Stimulated activated CD4-positive, alpha-beta T cell treated with anti-CD3 and anti-CD28 coated beads, TNF-alpha, amount 100 ng/mL, for 1 hour (primary cell): ENCODE measurements at regions not wholly inside any gene's neighbourhood (a gene's known extent, or its start where the extent isn't known, plus 50 kb on each side); places are given as distances from the start of the nearest gene placed in this dataset.
"Not testable (repeated sequence)": the region's sequence is repeated elsewhere in the genome, so short reads cannot be mapped to it uniquely, and the experiment has no call there.

Source experiments
- DNase-seq, 3 donors: peaks; one replicate each; pipeline ENCODE4 v3.0.0-alpha.2; 2020; ENCODE audit warnings: low read depth in 3 of 3, low spot score in 1 of 3

DNA sequence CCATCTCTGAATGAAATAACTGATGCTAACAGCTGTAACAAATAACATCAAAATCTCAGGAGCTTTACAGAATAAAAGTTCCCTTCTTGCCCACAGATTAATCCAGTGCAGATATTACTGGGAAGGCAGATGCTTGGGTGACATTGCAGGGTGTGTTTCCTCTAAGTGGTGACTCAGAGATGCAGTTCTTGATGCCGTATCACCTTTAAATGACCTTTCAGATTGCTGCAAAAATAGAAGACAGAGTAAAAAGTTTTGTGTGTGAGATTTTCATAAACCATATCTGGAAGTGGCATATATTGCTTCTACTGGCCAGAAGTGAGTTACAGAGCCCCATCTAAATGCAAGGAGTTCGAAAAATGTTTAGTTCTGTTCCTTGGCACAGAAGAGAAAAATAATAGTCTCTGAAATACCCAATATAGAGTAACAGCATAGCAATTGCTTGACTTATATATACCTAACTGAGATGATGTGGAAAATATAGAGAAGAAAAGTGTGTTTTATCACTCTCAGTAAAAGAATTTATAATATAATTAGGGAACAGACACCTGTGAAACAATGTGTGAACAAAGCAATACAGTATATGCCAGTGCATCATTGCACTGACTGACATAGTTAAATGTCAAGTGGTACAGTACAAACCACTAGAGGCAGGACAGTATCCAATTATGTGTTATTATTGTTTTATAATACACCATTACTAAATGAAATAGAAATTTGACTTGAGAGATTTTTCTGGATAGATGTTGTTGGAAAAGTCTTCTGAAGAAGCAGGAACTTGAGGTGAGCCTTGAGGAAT lies 430.7 kb upstream of the CBLB start:
- DNase-seq: no peak

DNA sequence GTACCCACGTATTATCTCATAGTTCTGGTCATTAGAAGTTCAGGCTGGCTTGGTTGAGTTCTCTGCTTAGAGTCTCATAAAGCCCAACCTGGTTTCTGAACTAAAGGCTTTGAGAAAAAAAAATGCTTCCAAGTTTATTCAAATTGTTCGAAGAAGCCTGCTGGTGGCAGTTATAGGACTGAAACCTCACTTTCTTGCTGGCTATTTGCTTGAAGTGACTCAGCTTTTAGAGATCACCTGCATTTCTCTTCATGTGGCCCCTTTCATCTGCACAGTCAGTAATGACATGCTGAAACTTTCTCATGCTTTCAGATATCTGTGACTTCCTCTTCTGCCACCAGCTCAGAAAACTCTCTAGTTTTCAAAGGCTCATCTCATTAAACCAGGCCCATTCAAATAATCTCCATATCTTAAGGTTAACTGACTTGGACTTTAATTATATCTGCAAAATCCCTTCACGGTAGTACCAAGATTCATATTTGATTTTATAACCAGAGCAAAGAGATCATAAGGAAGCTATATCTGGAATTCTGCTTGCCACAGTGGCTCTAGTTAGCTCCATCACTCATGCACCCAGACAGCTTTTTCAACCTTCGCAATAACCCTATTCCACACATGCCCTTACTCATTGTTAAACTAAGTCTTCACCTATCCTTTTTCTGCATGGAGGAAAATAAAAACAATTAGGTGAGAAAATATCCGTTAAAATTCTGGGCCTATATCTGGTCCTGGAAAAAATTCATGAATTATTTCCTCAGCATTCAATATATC lies 433.8 kb upstream of the CBLB start:
- no peak for DNase-seq

DNA sequence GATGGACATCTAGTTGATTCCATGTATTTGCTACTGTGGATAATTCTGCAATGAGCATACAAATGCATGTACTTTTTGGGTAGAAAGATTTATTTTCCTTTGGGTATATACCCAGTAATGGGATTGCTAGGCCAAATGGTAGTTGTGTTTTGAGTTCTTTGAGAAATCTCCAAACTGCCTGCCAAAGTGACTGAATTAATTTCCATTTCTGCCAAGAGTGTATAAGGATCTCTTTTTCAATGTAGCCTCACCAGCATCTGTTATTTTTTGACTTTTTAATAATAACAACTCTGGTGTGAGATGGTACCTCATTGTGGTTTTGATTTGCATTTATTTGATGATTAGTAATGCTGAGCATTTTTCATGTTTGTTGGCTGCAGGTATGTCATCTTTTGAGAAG lies 435.0 kb upstream of the CBLB start:
- DNase-seq: no peak

DNA sequence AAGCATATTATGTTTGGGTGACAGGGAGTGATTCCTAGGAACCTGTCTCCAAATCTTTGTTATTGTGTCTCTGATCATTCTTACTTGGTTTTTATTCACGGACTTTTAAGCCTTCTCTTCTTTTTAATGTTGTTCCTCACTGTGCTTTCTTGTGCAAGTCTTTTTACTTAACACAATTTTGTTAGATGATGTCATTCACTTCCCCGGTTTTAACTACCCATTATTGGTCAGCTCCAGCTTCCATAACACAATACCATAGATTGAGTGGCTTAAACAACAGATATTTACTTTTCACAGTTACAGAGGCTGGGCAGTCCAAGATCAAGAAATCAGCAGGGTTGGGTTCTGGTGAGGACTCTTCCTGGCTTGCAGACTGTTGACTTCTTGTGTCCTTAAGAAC lies 436.3 kb upstream of the CBLB start:
- DNase-seq: no peak

DNA sequence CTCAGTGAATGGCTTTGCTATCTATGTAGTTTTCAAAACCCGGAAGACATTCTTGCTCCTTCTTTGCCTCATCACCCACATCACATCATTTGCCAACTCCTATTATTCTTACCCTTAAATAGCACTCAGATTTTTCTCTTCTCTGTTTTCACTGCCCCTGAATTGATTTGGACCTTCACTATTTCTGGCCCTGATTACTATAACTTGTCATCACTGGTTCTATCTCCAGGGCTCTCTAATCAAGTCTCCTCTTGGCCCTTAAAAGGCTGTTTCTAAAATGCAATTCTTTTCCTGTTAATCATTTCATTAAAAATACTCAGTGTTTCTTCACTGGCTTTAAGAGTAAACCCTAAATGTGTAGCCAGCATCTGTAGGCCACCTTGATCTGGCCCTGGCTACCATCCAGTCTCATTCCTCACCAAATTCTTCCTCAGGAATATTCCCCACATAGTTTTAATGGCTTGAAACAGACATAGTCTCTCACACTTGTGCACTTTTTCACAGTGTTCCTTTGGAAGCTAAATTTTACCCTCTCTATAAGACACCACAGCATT lies 437.1 kb upstream of the CBLB start:
- DNase-seq: no peak

DNA sequence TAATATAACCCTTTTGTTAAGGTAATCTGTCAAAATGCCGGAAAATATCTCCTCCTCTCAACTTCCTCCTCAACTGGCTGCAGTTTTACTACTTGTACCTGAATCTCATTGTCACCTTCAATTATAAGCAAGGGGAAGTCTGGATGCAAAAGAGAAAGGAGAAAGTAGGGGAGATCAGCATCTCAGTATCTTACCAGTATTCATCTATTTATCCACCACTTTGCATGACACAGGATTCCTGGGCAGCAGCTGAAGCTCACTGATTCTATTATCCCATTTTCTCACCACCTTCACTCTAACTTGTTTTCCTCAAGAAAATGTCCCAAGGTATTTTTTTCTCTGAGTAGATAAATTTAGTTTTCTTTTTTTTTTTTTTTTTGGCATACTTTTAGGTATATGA lies 440.5 kb upstream of the CBLB start:
- DNase-seq: no peak

DNA sequence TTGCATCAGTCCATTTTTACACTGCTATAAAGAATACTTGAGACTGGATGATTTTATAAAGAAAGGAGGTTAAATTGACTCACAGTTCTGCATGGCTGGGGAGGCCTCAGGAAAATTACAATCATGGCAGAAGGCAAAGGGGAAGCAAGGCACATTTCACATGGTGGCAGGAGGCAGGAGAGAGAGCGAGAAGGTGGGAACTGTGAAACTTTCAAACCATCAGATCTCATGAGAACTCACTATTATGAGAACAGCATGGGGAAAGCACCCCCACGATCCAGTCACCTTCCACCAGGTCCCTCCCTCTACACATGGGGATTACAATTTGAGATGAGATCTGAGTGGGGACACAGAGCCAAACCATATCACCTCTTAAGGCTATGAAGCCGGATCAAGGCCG lies 441.0 kb upstream of the CBLB start:
- DNase-seq: not testable (repeated sequence)

DNA sequence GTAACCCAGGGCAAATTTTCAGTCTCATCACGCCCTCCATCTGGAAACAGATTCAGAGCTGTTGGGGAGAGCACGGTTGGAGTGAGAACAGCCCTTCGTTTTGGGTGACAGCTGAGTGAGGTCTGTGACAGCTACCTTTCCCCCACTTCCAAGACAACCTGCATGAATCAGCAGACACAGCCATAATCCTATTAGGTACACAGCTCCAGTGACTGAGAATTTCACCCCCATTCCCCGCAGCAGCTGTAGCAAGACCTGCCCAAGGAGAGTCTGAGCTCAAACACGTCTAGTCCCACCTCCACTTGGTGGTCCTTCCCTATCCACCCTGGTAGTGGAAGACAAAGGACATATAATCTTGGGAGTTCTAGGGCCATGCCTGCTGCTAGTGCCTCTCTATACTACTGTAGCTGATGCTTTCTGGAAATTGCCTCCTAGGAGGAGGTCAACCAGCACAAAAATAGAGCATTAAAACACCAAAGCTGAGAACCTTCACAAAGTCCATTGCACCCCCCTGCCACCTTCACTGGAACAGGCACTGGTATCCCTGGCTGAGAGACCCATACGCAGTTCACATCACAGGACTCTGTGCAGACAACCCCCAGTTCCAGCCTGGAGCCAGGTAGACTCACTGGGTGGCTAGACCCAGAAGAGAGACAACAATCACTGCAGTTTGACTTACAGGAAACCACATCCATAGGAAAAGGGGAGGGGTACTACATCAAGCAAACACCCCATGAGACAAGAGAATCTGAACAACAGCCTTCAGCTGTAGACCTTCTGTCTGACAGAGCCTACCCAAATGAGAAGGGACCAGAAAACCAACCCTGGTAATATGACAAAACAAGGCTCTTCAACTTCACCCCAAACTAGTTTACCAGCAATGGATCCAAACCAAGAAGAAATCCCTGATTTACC lies 448.6 kb upstream of the CBLB start:
- no peak for DNase-seq

DNA sequence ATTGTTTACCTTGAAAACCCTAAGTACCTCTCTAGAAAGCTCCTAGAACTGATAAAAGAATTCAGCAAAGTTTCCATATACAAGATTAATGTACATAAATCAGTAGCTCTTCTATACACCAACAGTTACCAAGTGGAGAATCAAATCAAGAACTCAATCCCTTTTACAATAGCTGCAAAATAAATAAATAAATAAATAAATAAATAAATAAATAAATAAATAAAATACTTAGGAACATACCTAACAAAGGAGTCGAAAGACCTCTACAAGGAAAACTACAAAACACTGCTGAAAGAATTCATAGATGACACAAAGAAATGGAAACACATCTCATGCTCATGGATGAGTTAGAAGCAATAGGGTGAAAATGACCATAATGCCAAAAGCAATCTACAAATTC lies 452.6 kb upstream of the CBLB start:
- DNase-seq: not testable (repeated sequence)

DNA sequence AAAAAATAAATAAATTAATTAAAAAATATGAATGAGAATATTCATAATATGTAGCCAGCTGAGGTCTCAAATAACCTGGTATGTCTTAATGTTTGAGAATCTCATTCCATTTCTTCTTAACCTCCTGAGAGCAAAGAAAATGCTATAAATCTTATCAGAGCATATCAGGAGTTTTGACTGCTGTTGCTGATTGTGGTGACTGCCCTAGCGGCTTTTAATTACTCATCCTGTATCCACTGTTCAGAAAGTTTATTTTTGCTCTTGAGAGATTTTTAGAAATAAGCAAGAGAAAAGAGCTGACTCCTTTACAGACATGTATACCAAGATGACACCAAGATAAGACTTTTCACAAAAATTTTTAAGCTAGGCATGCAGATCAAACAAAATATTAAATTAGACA lies 454.8 kb upstream of the CBLB start:
- DNase-seq: no peak

DNA sequence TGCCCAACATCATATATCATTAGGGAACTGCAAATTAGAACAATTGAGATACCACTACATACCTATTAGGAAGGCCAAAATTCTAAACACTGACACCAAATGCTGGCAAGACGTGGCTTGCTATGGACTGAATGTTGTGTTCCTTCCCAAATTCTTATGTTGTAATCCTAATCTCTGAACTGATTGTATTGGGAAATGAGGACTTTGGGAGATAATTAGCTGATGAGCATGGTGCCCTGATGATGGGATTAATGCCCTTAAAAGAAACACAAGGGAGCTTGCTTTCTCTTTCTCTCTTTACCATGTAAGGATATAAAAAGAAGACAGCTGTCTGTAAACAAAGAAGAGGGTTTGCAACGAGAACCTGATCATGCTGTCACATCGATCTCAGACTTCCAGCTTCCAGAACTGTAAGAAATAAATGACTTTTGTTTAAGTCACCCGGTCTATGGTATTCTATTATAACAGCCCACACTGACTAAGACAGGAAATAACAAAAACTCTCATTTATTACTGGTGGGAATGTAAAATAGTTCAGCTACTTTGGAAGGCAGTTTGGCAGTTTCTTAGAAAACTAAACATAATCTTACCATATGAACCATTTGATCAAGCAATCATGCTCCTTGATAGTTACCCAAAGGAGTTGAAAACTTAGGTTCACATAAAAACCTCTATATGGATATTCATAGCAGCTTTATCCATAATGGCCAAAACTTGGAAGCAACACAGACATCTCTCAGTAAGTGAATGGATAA lies 458.3 kb upstream of the CBLB start:
- no peak for DNase-seq

DNA sequence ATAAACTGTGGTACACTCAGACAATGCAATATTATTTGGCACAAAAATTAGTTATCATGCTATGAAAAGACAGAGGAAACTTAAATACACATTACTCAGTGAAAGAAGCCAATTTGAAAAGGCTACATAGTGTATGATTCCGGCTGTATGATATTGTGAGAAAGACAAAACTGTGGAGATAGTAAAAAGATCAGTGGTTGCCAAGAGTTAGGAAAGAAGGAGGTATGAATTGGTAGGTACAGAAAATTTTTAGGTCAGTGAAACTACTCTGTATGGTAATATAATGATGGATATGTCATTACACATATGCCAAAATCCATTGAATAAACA lies 458.8 kb upstream of the CBLB start:
- no peak for DNase-seq

DNA sequence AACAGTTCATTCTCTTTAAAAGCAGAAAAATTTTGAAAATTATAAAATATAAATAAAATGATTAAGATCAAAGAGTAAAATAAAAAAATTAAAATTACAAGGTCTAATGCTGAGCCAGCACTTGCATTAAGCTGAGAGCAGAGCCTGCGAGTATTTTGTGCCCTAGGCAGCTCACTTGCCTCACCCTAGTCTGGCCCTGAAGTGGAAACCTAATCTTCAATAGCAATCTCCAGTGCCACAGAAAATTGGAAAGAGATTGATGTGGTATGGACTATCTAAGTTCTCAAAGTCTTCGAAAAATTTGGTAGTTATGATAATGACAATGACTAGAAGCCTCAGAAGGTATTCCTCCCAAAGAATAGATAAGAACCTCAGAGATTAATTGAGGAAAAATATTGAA lies 459.4 kb upstream of the CBLB start:
- DNase-seq: no peak

DNA sequence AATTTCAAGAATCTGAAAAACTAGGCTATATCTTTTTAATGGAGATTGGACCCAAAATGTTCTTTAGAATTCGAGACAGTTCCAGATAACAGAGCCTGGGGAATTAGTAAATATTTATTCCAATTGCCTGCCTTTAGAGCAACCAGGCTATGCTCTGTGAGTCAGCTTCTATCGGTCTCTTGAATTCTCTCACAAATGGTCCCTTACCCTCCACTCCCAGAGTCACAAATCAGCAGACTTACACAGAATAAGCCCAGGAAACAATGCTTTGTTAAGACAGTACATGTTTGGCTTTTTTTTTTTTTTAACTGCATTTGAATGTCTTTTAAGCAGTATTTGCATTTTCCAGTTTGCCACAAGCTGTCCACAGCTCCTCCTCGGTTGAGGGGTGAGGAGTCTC lies 460.7 kb upstream of the CBLB start:
- no peak for DNase-seq

DNA sequence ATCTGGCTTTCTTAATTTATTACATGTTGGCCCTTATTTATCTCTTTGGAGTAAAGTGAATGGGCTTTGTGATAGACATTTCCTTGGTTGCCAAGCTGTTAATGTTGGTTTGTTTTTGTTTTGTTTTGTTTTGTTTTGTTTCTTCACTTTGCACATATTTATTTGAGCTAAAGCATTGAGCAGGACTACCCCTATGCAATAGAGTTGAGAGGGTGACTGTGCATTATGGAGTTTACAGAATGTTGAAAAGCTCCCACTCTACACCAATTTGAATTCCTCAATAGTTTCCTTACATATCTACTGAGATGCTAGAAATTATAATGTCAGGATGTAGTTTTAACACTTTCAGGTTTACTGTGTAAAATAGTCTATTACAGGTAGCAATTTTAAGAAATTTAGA lies 462.8 kb upstream of the CBLB start:
- no peak for DNase-seq

DNA sequence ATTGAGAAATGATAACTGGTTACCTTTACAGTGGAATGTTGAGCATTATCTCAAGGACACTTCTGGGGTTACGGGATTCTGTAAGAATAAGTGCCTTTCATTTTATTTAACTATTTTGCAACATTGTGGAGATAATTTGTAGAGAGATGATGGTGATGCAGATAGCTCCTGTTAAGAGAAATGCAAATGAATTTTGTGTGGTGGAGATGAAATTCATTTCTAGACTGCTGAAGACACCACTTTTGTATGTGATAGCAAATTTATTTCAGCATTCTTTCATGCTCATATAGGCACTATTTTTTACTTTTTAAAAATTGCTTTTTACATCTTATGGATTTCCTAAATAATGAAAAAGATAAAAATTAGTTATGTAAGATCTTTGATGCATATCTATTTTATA lies 463.3 kb upstream of the CBLB start:
- no peak for DNase-seq

DNA sequence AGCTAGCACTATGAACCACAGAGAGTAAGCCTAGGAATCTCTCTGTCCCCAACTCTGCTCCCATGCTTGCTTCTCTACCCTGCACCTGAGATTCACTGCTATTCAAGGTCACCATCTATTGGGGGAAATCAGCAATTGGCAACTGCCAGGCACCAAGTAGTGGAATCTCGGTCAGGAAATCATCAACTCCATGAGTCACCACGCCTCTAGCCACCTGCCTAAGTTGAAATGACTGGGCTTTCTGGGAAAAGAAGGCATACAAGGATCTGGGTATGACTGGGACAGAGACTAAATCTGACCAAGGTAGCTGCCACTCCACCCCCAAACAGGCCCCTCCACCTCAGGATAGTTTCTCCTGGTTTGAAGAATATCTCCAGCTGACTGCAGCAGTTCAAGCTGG lies 464.1 kb upstream of the CBLB start:
- no peak for DNase-seq

DNA sequence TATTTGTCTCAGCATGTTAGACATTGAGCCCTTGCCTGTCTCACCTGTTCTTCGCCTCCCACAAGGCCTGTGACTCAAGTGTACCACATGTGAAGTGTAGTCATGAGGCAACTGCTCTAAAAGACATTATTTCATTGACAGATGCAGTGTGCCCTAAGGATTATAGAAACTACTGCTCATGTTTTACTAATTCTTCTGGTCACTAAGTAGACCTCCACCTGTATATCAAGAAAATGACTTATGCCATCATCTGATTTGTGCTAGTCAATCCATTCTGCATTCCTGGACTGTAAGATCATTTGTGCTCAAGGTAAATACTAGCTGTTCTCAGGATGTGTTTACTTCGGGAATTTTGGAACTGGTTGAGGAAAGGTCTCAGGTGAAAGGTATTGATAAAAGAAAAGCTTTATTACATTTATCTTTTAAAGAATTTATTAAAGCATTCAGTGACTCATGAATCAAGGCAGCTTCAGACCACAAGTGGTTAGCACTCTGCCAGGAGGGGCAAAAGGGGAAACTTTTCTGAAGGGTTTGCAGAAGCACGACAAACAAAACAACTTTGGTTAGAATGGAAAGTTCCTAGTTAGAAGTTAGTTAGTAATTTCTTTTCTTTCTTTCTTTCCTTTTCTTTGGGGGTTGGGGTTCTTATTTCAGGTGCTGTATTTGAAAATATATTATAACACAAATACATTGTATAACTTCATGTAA lies 465.3 kb upstream of the CBLB start:
- DNase-seq: peak in 1 of 3 donors; percentile 5

DNA sequence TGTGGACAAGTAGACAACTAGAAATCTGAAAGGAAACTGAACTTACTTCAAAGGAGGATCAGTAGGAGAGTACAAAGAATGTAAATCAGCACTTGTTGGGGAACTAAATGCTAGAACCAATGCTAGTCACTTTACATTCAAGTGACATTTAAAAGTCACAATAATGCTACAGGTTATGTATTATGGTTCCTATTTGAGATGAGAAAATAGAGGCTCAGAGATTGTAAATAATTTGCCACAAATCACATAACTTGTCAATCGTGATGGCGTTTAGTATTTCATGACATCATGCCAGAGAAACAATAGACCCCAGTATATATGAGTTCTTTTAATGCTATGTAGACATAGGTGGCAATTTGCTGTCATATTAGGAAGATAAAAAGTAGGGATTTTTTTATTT lies 467.8 kb upstream of the CBLB start:
- DNase-seq: no peak

DNA sequence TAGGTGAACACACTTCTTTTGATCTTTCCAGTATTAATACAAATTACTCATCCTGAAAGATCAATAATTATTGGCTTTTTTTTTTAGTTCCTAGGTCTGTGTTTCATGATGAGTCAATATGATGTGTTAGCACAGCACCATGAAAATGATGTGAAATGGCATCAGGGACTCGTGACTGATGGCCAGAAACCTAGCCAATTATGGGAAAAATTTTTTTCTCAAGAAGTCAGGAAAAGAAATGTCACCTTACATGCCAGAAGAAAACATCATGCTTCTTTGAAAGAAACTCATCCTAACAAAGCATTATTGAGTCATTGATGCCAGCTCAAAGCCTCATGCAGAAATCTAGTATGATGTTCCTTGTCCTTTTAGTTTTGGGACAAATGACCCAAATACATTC lies 468.3 kb upstream of the CBLB start:
- DNase-seq: no peak
